HCT116 (cell line): ENCODE measurements at regions not wholly inside any gene's neighbourhood (a gene's known extent, or its start where the extent isn't known, plus 50 kb on each side); places are given as distances from the start of the nearest gene placed in this dataset.

ENCODE experiments used
- ATAC-seq: fragments of 200-7000 bp; cut with Tn5 transposase; 2 replicates; pipeline ENCODE4 v1.9.1; 2020; ENCODE audit warnings: mild to moderate bottlenecking, moderate library complexity
- BruUV-seq: library from RNA; stranded (reverse); fragments of 400-500 nt; replicated peaks from 2 replicates; lab custom pipeline; 2021; lab: Mats Ljungman, UMichigan
- CTCF ChIA-PET: fragments of 300-600 bp; sonication (Branson Sonifier 250); formaldehyde crosslinking; loops from one replicate; lab custom pipeline; 2021; ENCODE audit warnings: antibody characterized with exemption; lab: Charles Lee
- POLR2A ChIA-PET: fragments of 300-600, 350-600 bp; sonication (Branson Sonifier 250); formaldehyde crosslinking; loops from one replicate; lab custom pipeline; 2021; ENCODE audit warnings: antibody characterized with exemption; lab: Charles Lee
- RAD21 ChIA-PET, 2 experiments: fragments of 300-600 bp; sonication (Branson Sonifier 250); formaldehyde crosslinking; loops; one replicate each; lab custom pipeline; 2023; ENCODE audit warnings: low total read pairs in 2 of 2; ENCODE audit not compliant: uncharacterized antibody in 2 of 2, unreplicated experiment in 2 of 2, low non-redundant PET in 1 of 2; lab: Charles Lee
- DNase-seq: peaks from one replicate; pipeline ENCODE4 v3.0.0-alpha.2; 2010; ENCODE audit warnings: low read depth, low spot score
- H2AFZ ChIP-seq: fragments of 200-600 bp; shearing (Covaris generic), sonication (generic); 2 replicates; pipeline ENCODE4 v1.6.1; 2017; ENCODE audit warnings: low read depth, mixed run types, mixed read lengths, antibody characterized with exemption, low read length; ENCODE audit not compliant: poor library complexity, severe bottlenecking
- H3K27ac ChIP-seq: 2 replicates; pipeline ENCODE4 v1.5.1; 2012; ENCODE audit warnings: low read depth, low read length
- H3K27me3 ChIP-seq: fragments of 200-600 bp; sonication (generic); 2 replicates; pipeline ENCODE4 v1.6.1; 2016; ENCODE audit warnings: mixed run types, low read length, mixed read lengths; ENCODE audit not compliant: insufficient read depth
- H3K36me3 ChIP-seq, 2 experiments: fragments of 200-500 bp in 1 of 2; fragments of 200-600 bp in 1 of 2; sonication (Bioruptor generic) in 1 of 2; sonication (generic) in 1 of 2; 2 replicates each; pipeline versions ENCODE4 v1.5.1 to v1.6.1; 2014 to 2016; ENCODE audit warnings: low read length in 2 of 2, inconsistent platforms in 1 of 2, mixed read lengths in 1 of 2, mixed run types in 1 of 2; ENCODE audit not compliant: insufficient read depth in 2 of 2, control insufficient read depth in 1 of 2
- H3K4me1 ChIP-seq, 2 experiments: fragments of 200-600 bp in 1 of 2; sonication (generic) in 1 of 2; 2 replicates each; pipeline versions ENCODE4 v1.5.1 to v1.6.1; 2012 to 2017; ENCODE audit warnings: low read length in 2 of 2, inconsistent platforms in 1 of 2, mild to moderate bottlenecking in 1 of 2, mixed read lengths in 1 of 2, mixed run types in 1 of 2, moderate library complexity in 1 of 2; ENCODE audit not compliant: insufficient read depth in 2 of 2, control insufficient read depth in 1 of 2
- H3K4me2 ChIP-seq: fragments of 200-600 bp; sonication (generic); 2 replicates; pipeline ENCODE4 v1.6.1; 2017; ENCODE audit warnings: mixed run types, low read length, mixed read lengths
- H3K4me3 ChIP-seq, 2 experiments: fragments of 200-600 bp in 1 of 2; sonication (generic) in 1 of 2; replicated peaks in 1 of 2; 2 replicates each; pipeline ENCODE4 v1.5.1; 2011 to 2016; ENCODE audit warnings: low read length in 2 of 2, control low read depth in 1 of 2, low read depth in 1 of 2, mild to moderate bottlenecking in 1 of 2, mixed read lengths in 1 of 2, mixed run types in 1 of 2
- H3K79me2 ChIP-seq: fragments of 200-600 bp; sonication (generic); 2 replicates; pipeline ENCODE4 v1.6.1; 2017; ENCODE audit warnings: mild to moderate bottlenecking, mixed run types, low read length, moderate library complexity, mixed read lengths; ENCODE audit not compliant: insufficient read depth
- H3K9ac ChIP-seq: fragments of 200-600 bp; sonication (generic); 2 replicates; pipeline ENCODE4 v1.6.1; 2016; ENCODE audit warnings: low read length, mixed read lengths
- H3K9me2 ChIP-seq: fragments of 200-600 bp; sonication (generic), shearing (Covaris generic); 2 replicates; pipeline ENCODE4 v1.6.1; 2017; ENCODE audit warnings: mixed run types, mild to moderate bottlenecking, moderate library complexity; ENCODE audit not compliant: insufficient read depth
- H3K9me3 ChIP-seq, 2 experiments: fragments of 200-500 bp in 1 of 2; fragments of 200-600 bp in 1 of 2; sonication (Bioruptor generic) in 1 of 2; sonication (generic) in 1 of 2; 2 replicates each; pipeline ENCODE4 v1.6.1; 2014 to 2017; ENCODE audit warnings: low read length in 2 of 2, mixed read lengths in 2 of 2, inconsistent platforms in 1 of 2, low read depth in 1 of 2, mild to moderate bottlenecking in 1 of 2, mixed run types in 1 of 2, moderate library complexity in 1 of 2; ENCODE audit not compliant: control insufficient read depth in 1 of 2, insufficient read depth in 1 of 2
- H4K20me1 ChIP-seq: fragments of 200-600 bp; sonication (generic), shearing (Covaris generic); 2 replicates; pipeline ENCODE4 v1.6.1; 2017; ENCODE audit warnings: mixed run types, mild to moderate bottlenecking, moderate library complexity; ENCODE audit not compliant: insufficient read depth
- ATF3 ChIP-seq: IDR thresholded peaks from 2 replicates; pipeline ENCODE4 v1.6.1; 2012
- CBX3 ChIP-seq: IDR thresholded peaks from 2 replicates; pipeline ENCODE4 v1.6.1; 2012; ENCODE audit warnings: low read depth
- CEBPB ChIP-seq: IDR thresholded peaks from 2 replicates; pipeline ENCODE4 v1.6.1; 2012; ENCODE audit warnings: low read depth
- EGR1 ChIP-seq: IDR thresholded peaks from 2 replicates; pipeline ENCODE4 v1.6.1; 2012; ENCODE audit warnings: low read depth
- EZH2 ChIP-seq: fragments of 200-600 bp; sonication (generic); IDR thresholded peaks from 2 replicates; pipeline ENCODE4 v1.6.1; 2017; ENCODE audit warnings: antibody characterized with exemption, mixed run types
- EZH2phosphoT487 ChIP-seq: fragments of 200-600 bp; IDR thresholded peaks from 2 replicates; pipeline ENCODE4 v1.6.1; 2018; ENCODE audit warnings: antibody characterized with exemption, borderline replicate concordance
- FOSL1 ChIP-seq: IDR thresholded peaks from 2 replicates; pipeline ENCODE4 v1.6.1; 2012; ENCODE audit warnings: low read depth
- POLR2A ChIP-seq: IDR thresholded peaks from 2 replicates; pipeline ENCODE4 v1.7.0; 2011; ENCODE audit warnings: borderline replicate concordance; ENCODE audit not compliant: insufficient read depth, insufficient read length; ENCODE audit errors: extremely low read depth
- POLR2AphosphoS5 ChIP-seq: IDR thresholded peaks from 2 replicates; pipeline ENCODE4 v1.6.1; 2011; ENCODE audit warnings: mild to moderate bottlenecking, low read depth, low read length, moderate library complexity
- RAD21 ChIP-seq: IDR thresholded peaks from 2 replicates; pipeline ENCODE4 v1.6.1; 2012; ENCODE audit warnings: low read depth, mild to moderate bottlenecking
- SIN3A ChIP-seq: IDR thresholded peaks from 2 replicates; pipeline ENCODE4 v1.6.1; 2012; ENCODE audit warnings: low read depth
- SRF ChIP-seq: IDR thresholded peaks from 2 replicates; pipeline ENCODE4 v1.6.1; 2012; ENCODE audit warnings: low read depth
- YY1 ChIP-seq: IDR thresholded peaks from 2 replicates; pipeline ENCODE4 v1.6.1; 2011; ENCODE audit warnings: low read length, low read depth, moderate library complexity, mild to moderate bottlenecking; ENCODE audit not compliant: insufficient replicate concordance; ENCODE audit errors: extremely low read depth
- ZBTB33 ChIP-seq: IDR thresholded peaks from 2 replicates; pipeline ENCODE4 v1.6.1; 2011; ENCODE audit warnings: mild to moderate bottlenecking, low read length, moderate library complexity; ENCODE audit not compliant: insufficient replicate concordance; ENCODE audit errors: extremely low read depth
- ZFX ChIP-seq: fragments of 450-650 bp; IDR thresholded peaks from 2 replicates; pipeline ENCODE4 v1.6.1; 2017
- ZNF274 ChIP-seq: fragments of 200-500 bp; sonication (Bioruptor generic); IDR thresholded peaks from 2 replicates; pipeline ENCODE4 v1.6.1; 2014; ENCODE audit warnings: mild to moderate bottlenecking, low read depth, low read length, inconsistent platforms
- intact Hi-C: fragments of 100-400 bp; cut with micrococcal nuclease; formaldehyde crosslinking; loops from 2 replicates; pipeline ENCODE4 v1.10.0; 2022

GRCh38 chr9:11025775-11026174 is 413.0 kb upstream of the PTPRD start:
- CTCF ChIA-PET: no interaction called here
- intact Hi-C loops: no loop called here
- no peak overlapping the region for H2AFZ ChIP-seq
- H3K9me2 ChIP-seq: no peaks in the 10 kb centered on the region
- no peak overlapping the region for H3K4me2 ChIP-seq
- TF ChIP-seq ZNF274 (no peak), EGR1 (no peak), SIN3A (no peak), EZH2phosphoT487 (no peak), SRF (no peak), POLR2A (no peak), RAD21 (no peak), ZFX (no peak), ZBTB33 (no peak), ATF3 (no peak), YY1 (no peak), FOSL1 (no peak), CEBPB (no peak), CBX3 (no peak), POLR2AphosphoS5 (no peak), EZH2 (no peak)
- TF ChIP-seq, all 23 proteins: peak for 0
- Histone ChIP-seq H3K27me3 (no peaks in the 10 kb centered on the region), H3K4me1 (no peaks in the 10 kb centered on the region), H3K27ac (no peak overlapping the region), H3K4me3 (no peak overlapping the region), H3K9me3 (peaks cover 4 to 19% of the 10 kb centered on the region in 2 experiments; a peak in 3 of 4 replicates), H3K79me2 (no peaks in the 10 kb centered on the region), H4K20me1 (no peaks in the 10 kb centered on the region), H3K36me3 (no peaks in the 10 kb centered on the region), H3K9ac (no peak overlapping the region)
- BruUV-seq: no TSS peak
- no peak for DNase-seq
- POLR2A ChIA-PET: no interaction called here
- no peak for ATAC-seq
- RAD21 ChIA-PET: no interaction called here
